Esophagus squamous epithelium (tissue), 4 donors: ENCODE measurements at regions not wholly inside any gene's neighbourhood (a gene's known extent, or its start where the extent isn't known, plus 50 kb on each side); places are given as distances from the start of the nearest gene placed in this dataset.

ENCODE experiments used
- POLR2A ChIP-seq, 4 donors: fragments of 450-650 bp; IDR thresholded peaks; one replicate each; pipeline ENCODE4 v1.6.1; 2017; ENCODE audit warnings: antibody characterized with exemption in 4 of 4, mild to moderate bottlenecking in 4 of 4, moderate library complexity in 3 of 4
- TF ChIP-seq, protein P1 (sequence below), 6 experiments: fragments of 450-650 bp in 4 of 6; fragments of 200-600 bp in 2 of 6; sonication (generic) in 2 of 6; IDR thresholded peaks; one replicate each; pipeline ENCODE4 v1.5.1; 2016 to 2019; ENCODE audit warnings: antibody characterized with exemption in 6 of 6, mild to moderate bottlenecking in 4 of 6, moderate library complexity in 4 of 6

DNA sequence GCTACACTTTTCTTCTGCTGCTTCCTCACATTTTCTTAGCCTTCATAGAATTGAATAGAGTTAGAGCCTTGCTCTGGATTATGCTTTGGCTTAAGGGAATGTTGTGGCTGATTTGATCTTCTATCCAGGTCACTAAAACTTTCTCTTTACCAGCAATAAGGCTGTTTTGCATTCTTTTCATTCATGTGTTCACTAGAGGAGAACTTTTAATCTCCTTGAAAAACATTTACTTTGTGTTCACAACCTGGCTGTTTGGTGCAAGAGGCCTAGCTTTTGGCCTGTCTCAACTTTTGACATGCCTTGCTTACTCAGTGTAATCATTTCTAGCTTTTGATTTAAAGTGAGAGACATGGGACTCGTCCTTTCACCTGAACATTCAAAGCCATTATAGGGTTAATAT is 87.7 kb upstream of the RAB40AL start:
- TF ChIP-seq, protein P1, sequence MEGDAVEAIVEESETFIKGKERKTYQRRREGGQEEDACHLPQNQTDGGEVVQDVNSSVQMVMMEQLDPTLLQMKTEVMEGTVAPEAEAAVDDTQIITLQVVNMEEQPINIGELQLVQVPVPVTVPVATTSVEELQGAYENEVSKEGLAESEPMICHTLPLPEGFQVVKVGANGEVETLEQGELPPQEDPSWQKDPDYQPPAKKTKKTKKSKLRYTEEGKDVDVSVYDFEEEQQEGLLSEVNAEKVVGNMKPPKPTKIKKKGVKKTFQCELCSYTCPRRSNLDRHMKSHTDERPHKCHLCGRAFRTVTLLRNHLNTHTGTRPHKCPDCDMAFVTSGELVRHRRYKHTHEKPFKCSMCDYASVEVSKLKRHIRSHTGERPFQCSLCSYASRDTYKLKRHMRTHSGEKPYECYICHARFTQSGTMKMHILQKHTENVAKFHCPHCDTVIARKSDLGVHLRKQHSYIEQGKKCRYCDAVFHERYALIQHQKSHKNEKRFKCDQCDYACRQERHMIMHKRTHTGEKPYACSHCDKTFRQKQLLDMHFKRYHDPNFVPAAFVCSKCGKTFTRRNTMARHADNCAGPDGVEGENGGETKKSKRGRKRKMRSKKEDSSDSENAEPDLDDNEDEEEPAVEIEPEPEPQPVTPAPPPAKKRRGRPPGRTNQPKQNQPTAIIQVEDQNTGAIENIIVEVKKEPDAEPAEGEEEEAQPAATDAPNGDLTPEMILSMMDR (IDR thresholded peaks at IDR 0.05): no peak
- no peak for TF ChIP-seq POLR2A (IDR thresholded peaks at IDR 0.05)
